ENCODE measurements at regions not wholly inside any gene's neighbourhood (a gene's known extent, or its start where the extent isn't known, plus 50 kb on each side); places are given as distances from the start of the nearest gene placed in this dataset.

GRCh38 chr7:91462316-91462715, 198.1 kb downstream of the FZD1 start:
- no peak for TF ChIP-seq ZNF274 (IDR thresholded peaks at IDR 0.05; ENCODE audit: low read depth, low read length)
- no peak for TF ChIP-seq YY1 (IDR thresholded peaks at IDR 0.05; ENCODE audit: insufficient read depth, insufficient read length)
